Endodermal cell (in vitro differentiated cells): ENCODE measurements at regions not wholly inside any gene's neighbourhood (a gene's known extent, or its start where the extent isn't known, plus 50 kb on each side); places are given as distances from the start of the nearest gene placed in this dataset.

Source experiments
- DNase-seq: peaks from one replicate; pipeline ENCODE4 v3.0.0-alpha.2; 2017
- H3K27ac ChIP-seq: 2 replicates; pipeline ENCODE4 v1.5.1; 2013; ENCODE audit warnings: mild to moderate bottlenecking, low read depth, low read length, moderate library complexity
- H3K27me3 ChIP-seq: 2 replicates; pipeline ENCODE4 v1.6.1; 2013; ENCODE audit warnings: mild to moderate bottlenecking, low read length, moderate library complexity; ENCODE audit not compliant: insufficient read depth, control insufficient read depth, poor library complexity, severe bottlenecking
- H3K36me3 ChIP-seq: 2 replicates; pipeline ENCODE4 v1.7.0; 2013; ENCODE audit warnings: mild to moderate bottlenecking, low read length, moderate library complexity; ENCODE audit not compliant: control insufficient read depth, insufficient read depth
- H3K4me1 ChIP-seq: one replicate; pipeline ENCODE4 v1.7.0; 2013; ENCODE audit warnings: low read length; ENCODE audit not compliant: control insufficient read depth, insufficient read depth
- H3K4me3 ChIP-seq: 2 replicates; pipeline ENCODE4 v1.5.1; 2013; ENCODE audit warnings: mild to moderate bottlenecking, low read length, moderate library complexity
- H3K9ac ChIP-seq: 2 replicates; pipeline ENCODE4 v1.6.1; 2013; ENCODE audit warnings: mild to moderate bottlenecking, low read length, moderate library complexity; ENCODE audit not compliant: poor library complexity, severe bottlenecking; ENCODE audit errors: extremely low read depth
- H3K9me3 ChIP-seq: 2 replicates; pipeline ENCODE4 v1.6.1; 2013; ENCODE audit warnings: mild to moderate bottlenecking, low read length, moderate library complexity; ENCODE audit not compliant: control insufficient read depth
- H3K27ac Mint-ChIP-seq: 2 replicates; pipeline ENCODE4 v1.8.0; 2020; ENCODE audit warnings: mixed read lengths
- H3K27me3 Mint-ChIP-seq: 2 replicates; pipeline ENCODE4 v1.8.0; 2021; ENCODE audit warnings: mild to moderate bottlenecking, mixed read lengths; ENCODE audit not compliant: insufficient read depth
- H3K36me3 Mint-ChIP-seq: 2 replicates; pipeline ENCODE4 v1.8.0; 2020; ENCODE audit warnings: low read depth, mixed read lengths
- H3K4me1 Mint-ChIP-seq: 2 replicates; pipeline ENCODE4 v1.8.0; 2020; ENCODE audit warnings: mixed read lengths
- H3K4me3 Mint-ChIP-seq: 2 replicates; pipeline ENCODE4 v1.8.0; 2020; ENCODE audit warnings: mild to moderate bottlenecking, moderate library complexity, mixed read lengths
- H3K9me3 Mint-ChIP-seq: 2 replicates; pipeline ENCODE4 v1.8.0; 2020; ENCODE audit warnings: mild to moderate bottlenecking, mixed read lengths
- WGBS, 2 experiments: methylation state at CpG; one replicate each; pipeline versions ENCODE4 v1.1.5 to v1.1.7; 2013; ENCODE audit warnings: missing lambda C conversion rate in 2 of 2, mixed read lengths in 1 of 2; ENCODE audit not compliant: insufficient coverage in 1 of 2, insufficient read length in 1 of 2; 5-methylcytosine and 5-hydroxymethylcytosine counted together
- TF ChIP-seq, protein P1 (sequence below): fragments of 200-600 bp; sonication (generic); conservative IDR thresholded peaks from 2 replicates; pipeline ENCODE4 v1.5.0; 2021; ENCODE audit warnings: antibody characterized with exemption, mild to moderate bottlenecking

- H3K9ac ChIP-seq = no peak overlapping the region
- H3K27ac ChIP-seq = no peak overlapping the region
- Mint-ChIP-seq H3K9me3 (no peaks in the 10 kb centered on the region), H3K4me3 (no peak overlapping the region), H3K4me1 (peaks cover 14% of the 10 kb centered on the region), H3K27ac (no peak overlapping the region), H3K36me3 (peaks cover 69% of the 10 kb centered on the region), H3K27me3 (no peaks in the 10 kb centered on the region)
- no peaks in the 10 kb centered on the region for H3K27me3 ChIP-seq
- TF ChIP-seq, protein P1, sequence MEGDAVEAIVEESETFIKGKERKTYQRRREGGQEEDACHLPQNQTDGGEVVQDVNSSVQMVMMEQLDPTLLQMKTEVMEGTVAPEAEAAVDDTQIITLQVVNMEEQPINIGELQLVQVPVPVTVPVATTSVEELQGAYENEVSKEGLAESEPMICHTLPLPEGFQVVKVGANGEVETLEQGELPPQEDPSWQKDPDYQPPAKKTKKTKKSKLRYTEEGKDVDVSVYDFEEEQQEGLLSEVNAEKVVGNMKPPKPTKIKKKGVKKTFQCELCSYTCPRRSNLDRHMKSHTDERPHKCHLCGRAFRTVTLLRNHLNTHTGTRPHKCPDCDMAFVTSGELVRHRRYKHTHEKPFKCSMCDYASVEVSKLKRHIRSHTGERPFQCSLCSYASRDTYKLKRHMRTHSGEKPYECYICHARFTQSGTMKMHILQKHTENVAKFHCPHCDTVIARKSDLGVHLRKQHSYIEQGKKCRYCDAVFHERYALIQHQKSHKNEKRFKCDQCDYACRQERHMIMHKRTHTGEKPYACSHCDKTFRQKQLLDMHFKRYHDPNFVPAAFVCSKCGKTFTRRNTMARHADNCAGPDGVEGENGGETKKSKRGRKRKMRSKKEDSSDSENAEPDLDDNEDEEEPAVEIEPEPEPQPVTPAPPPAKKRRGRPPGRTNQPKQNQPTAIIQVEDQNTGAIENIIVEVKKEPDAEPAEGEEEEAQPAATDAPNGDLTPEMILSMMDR = no peak
- WGBS, 2 experiments = 95% methylated on average over 12 to 13 of the region's 13 CpGs
- no peaks in the 10 kb centered on the region for H3K4me1 ChIP-seq
- peaks cover 61% of the 10 kb centered on the region for H3K36me3 ChIP-seq
- no peak overlapping the region for H3K4me3 ChIP-seq
- no peak for DNase-seq
- no peaks in the 10 kb centered on the region for H3K9me3 ChIP-seq
Observed at GRCh38 chr12:22982635-22983034, 357.7 kb downstream of the ETNK1 start.

GRCh38 chr12:22986997-22987396 lies 362.0 kb downstream of the ETNK1 start:
- Mint-ChIP-seq H3K4me3 (no peak overlapping the region), H3K27ac (peak overlapping the region; percentile 35), H3K9me3 (no peaks in the 10 kb centered on the region), H3K4me1 (peaks cover 16% of the 10 kb centered on the region), H3K36me3 (peaks cover 47% of the 10 kb centered on the region), H3K27me3 (no peaks in the 10 kb centered on the region)
- Histone ChIP-seq H3K4me1 (no peaks in the 10 kb centered on the region), H3K27me3 (no peaks in the 10 kb centered on the region), H3K9me3 (no peaks in the 10 kb centered on the region), H3K36me3 (peaks cover 44% of the 10 kb centered on the region), H3K4me3 (no peak overlapping the region), H3K27ac (no peak overlapping the region), H3K9ac (no peak overlapping the region)
- DNase-seq = no peak
- WGBS, 2 experiments = no CpG with 5 or more reads among the region's 1 CpG
- TF ChIP-seq, protein P1 = no peak

- DNase-seq = no peak
- peaks cover 38% of the 10 kb centered on the region for H3K4me1 Mint-ChIP-seq
- no peaks in the 10 kb centered on the region for H3K9me3 Mint-ChIP-seq
- no peak overlapping the region for H3K27ac Mint-ChIP-seq
- H3K9me3 ChIP-seq = no peaks in the 10 kb centered on the region
- peaks cover 44% of the 10 kb centered on the region for H3K36me3 ChIP-seq
- H3K27me3 ChIP-seq = no peaks in the 10 kb centered on the region
- no peaks in the 10 kb centered on the region for H3K4me1 ChIP-seq
- H3K27ac ChIP-seq = no peak overlapping the region
- TF ChIP-seq, protein P1 = no peak
- H3K9ac ChIP-seq = no peak overlapping the region
- no peak overlapping the region for H3K4me3 ChIP-seq
- H3K27me3 Mint-ChIP-seq = no peaks in the 10 kb centered on the region
- peaks cover 43% of the 10 kb centered on the region for H3K36me3 Mint-ChIP-seq
- 95 to 100% methylated on average over 1 of the region's 1 CpG for WGBS, 2 experiments
- H3K4me3 Mint-ChIP-seq = no peak overlapping the region
Observed at GRCh38 chr12:22990501-22990900, 365.5 kb downstream of the ETNK1 start.
